GM19328 (cell line): ENCODE measurements at regions not wholly inside any gene's neighbourhood (a gene's known extent, or its start where the extent isn't known, plus 50 kb on each side); places are given as distances from the start of the nearest gene placed in this dataset.

Experiments
- ATAC-seq: cut with Tn5 transposase; IDR thresholded peaks from one replicate; pipeline ENCODE4 v1.9.1; 2021; ENCODE audit warnings: mild to moderate bottlenecking, moderate library complexity; ENCODE audit not compliant: unreplicated experiment

GRCh38 chr13:106140476-106140875 lies 395.0 kb downstream of the EFNB2 start:
- no peak for ATAC-seq

DNA sequence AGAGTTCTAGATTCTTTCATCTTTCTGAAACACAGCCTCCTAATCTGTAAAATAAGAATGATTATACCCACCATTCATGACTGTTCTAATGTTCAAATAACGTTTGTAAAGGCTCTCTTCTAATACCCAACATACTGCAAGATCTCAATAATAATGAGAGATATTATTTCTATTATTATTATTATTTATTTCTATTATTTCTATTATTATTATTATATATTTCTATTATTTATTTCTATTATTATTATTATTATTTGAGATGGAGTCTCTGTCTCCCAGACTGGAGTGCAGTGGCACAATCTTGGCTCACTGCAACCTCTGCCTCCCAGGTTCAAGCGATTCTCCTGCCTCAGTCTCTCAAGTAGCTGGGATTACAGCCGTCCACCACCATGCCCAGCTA lies 395.5 kb downstream of the EFNB2 start:
- no peak for ATAC-seq

DNA sequence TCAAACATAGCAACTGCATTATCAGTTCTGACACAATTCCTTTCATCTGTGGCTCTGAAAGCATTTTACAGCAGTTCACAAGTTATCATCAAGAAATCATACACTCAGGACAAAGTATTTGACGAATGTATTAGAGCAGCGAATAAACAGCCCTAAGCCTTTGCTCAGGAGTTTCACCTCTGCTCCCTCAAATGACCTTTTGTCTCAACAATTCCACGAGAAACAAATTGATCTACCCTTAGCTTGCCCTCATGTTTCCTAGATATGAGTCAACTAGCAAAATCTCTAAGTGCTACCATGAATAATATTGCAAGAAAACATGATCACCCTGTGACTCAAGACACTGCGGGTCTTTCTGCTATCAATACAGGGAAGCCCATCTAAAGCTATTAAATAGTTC lies 396.1 kb downstream of the EFNB2 start:
- no peak for ATAC-seq

DNA sequence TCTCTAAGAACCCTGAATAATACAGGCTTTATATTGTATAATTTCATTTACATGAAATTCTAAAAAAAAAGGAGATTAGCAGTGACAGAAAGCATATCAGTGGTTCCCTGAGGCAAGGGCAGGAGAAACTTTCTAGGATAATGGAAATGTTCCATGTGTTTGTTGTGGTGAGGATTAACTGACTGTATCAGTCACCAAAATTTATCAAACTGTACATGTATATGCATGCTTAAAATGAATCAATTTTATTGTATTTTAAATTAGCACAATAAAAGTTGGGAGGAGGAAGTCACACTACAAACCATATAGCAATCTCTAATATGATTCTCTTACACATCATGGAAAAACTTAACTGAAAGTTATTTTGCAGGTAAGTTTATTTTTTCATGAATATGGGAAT lies 396.8 kb downstream of the EFNB2 start:
- no peak for ATAC-seq

GRCh38 chr13:106133025-106133424 lies 402.4 kb downstream of the EFNB2 start:
- ATAC-seq = no peak

DNA sequence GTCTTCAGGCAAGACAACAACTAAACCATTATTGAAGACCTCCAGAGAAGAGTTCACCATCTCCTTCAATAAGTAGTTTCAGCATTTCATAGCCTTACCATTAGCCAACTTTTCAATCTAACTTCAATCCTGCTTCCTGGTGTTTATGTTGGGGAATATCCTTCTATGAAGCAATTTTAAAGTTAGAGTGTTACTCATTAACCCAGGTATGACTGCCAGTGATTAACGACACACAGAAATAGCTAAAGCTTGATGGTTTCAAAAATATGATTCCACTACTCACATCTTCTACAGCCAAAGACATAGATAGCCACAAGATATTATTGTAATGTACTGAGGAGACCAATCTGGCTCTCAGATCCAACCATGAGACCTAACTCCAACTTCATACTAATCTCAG lies 403.2 kb downstream of the EFNB2 start:
- ATAC-seq = no peak

DNA sequence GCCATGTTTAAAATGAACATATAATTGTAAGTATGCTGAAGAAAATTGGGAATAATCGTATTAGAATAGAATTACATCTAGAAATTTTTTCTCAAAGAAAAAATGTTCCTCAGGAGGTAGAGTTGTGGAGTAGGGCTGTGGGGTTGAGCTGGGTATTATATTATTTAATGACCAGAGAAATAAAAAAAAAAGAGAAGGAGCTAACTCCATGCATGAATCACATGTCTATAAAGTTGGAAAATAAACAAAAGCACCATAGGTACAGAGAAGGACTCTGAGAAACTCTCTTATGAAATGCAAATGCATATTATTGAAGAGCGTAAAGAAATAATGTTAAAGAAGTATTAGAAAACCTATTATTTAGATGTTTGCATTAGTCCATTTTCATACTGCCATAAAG lies 405.5 kb downstream of the EFNB2 start:
- ATAC-seq = no peak

- no peak for ATAC-seq
Measured at GRCh38 chr13:106129273-106129672, 406.2 kb downstream of the EFNB2 start.

- no peak for ATAC-seq
Measured at GRCh38 chr13:106122234-106122633, 413.2 kb downstream of the EFNB2 start.

DNA sequence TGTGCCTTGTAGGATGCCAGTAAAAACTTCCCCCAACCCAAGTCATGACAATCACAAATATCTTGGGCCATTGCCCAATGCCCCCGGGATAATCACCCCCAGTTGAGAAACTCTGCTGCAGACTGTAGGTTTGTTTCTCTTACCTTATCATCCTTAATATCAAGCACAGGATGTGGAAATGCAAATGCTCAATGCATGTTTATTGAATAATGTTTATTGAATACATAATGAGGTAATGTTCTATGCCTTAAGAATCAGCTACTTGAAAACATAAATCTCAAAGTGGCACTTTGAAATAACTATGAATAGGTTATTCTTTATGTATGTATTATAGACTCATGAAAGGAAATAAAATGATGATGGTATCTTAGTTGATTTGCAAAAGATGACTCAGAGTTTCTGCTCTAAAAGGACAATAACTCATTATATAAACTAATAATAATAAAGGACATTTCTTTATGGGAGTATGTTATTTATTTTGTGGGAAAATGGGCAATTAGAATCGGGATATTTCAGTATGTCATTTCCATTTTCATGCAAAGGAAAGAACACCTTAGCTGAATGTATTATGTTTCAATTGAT lies 414.2 kb downstream of the EFNB2 start:
- ATAC-seq = no peak

DNA sequence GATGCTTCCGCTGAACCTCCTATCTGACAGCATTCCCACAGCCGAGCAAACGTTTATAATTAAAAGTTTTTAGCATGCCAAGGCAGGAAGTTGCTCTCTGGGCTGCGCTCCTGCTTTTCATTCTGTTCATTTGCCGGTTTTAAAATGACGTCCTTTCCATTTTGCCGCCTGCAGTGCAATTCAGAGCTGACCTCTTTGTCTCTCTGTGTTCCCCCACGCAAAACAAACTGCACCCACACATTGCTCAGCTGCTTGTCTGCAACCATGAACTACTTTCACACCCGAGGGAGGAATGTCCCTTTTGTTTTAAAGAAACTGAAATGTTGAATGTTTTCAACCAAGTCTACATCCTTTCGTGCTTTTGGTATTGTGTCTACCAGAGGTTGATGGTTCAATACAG lies 416.5 kb downstream of the EFNB2 start:
- no peak for ATAC-seq

DNA sequence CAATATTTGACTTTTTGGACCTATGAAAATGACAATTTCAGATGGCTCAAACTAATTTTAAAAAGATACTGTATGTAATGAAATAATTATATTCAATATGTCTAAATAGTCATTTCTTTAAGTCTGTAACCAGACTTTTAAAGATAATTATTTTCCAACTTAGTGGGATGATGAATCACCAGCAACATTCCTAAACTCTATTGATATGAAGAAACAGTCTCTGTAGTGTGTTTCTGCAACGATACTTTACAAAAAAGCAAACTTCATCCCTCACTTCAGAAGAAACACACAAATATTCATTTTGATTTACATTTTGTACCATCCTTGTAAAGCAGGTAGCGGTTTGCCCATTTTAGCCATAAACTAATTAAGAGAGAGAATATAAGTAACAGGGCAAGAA lies 417.4 kb downstream of the EFNB2 start:
- ATAC-seq = no peak

DNA sequence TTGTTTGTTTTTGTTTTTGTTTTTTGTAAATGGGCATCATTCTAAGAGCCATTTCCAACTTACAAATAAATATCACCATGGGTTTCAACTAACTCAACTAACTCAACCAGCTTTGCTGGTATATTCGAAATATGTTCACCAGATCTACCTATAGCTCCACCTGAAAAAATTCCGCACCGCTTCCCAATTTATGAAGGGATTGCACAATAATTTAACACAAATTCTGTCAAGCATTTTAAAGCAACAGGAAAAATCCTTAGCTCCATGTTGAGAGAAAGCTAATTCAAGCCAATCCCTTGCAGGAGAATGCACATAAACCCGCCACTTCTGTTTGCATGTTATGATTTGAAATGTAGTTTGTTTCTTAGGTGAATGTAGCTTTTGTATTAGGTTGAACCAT lies 417.8 kb downstream of the EFNB2 start:
- no peak for ATAC-seq

GRCh38 chr13:106117035-106117434 lies 418.4 kb downstream of the EFNB2 start:
- ATAC-seq = no peak

DNA sequence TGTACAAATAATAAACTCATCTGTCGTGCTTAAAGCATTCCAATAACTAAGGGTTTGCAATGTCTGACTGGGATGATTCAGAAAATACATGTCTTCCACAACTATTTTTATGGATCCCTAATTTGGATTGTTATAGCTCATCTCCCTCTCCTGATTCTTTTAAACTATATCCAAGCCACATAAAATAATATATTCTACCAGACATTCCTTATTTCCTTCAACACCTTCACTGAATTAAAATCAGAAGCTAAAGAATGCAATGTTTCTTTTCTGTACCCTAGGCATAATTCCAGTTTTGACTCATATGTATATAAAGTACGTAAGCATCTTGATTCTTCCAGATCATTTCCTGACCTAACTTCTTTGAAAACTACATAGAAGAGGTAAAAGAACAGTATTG lies 420.4 kb downstream of the EFNB2 start:
- no peak for ATAC-seq

DNA sequence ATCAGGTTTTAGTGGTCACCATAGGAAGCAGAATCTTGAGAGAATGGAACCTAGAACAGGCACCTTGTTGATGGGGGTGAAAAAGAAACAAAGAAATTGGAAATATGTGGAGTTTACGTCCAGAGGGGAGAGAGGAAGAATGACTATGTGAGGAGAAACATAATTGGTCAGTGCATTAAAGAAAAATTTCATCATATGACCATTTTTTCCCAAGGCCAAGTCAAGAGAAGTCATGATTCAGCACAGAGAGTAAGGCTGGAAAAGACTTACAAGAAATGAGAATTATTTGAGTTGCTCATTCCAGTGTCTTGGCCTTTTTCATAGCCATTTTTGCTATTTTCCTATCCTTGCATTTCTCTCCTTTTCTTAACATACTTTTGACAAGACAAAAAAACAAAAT lies 421.7 kb downstream of the EFNB2 start:
- no peak for ATAC-seq

DNA sequence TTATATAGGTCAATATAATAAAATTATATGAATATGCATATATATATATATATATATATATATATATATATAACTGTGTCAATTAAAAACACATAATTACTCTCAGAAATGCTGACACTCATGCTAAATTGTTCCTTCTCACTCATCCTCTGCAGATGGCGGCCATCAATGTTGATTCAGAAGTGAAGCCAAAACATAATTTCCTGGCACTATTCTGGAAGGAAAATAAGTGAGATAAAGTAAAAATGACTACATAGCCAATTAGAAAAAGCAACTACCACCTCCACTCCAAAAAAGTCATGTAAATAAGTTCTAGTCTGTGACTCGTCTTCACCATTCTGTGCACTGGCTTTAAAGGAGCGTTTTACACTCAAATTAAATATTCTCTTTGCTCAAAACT lies 423.3 kb downstream of the EFNB2 start:
- ATAC-seq = no peak

DNA sequence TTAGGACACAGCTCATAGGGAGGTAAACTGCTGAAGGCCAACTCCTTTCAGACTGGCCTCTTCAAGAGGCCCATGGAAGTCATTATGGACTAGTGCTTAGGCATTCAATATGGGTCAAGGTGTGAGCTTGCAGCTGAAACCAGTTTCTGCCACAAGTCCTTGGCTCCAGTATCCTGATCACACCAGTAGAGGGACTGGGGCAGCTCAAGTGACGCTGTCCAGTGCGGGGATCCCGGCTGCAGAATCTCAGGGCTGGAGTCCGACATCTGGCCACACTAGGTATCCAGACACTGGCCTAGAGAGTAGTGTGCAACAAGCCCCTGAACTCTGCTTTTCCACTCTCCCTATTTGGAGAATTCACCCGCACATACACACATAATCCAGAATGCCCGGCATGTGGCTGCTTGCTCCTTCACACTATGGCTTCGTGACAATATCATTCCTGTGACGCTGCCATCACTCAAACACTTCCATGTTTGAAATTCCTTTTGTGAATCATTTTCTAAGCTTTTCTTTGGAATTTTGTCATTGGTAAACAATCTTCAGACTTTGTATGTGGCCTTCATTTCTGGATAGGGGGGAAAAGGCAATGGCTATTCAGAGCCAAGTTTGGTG lies 425.1 kb downstream of the EFNB2 start:
- ATAC-seq = no peak

DNA sequence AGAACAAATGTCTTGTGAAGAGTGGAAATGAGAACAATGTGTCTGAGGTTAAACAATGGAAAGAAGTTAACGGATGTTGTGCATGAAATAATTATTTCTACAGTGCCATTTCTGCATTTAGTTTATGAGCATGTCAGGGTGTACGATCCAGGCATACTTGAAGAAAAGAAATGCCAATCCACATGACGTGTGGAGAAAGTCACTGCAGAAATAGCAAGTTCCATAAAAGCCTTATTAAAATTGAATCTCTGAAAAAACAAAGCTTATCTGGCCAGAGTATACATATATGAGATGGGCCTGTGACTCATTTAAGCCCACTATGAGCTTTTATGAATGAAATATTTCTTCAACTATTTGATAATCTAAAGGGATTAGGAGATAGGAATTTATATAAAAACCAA lies 426.1 kb downstream of the EFNB2 start:
- no peak for ATAC-seq

GRCh38 chr13:106108346-106108745 lies 427.1 kb downstream of the EFNB2 start:
- ATAC-seq = no peak

GRCh38 chr13:106107061-106107460 lies 428.4 kb downstream of the EFNB2 start:
- no peak for ATAC-seq

DNA sequence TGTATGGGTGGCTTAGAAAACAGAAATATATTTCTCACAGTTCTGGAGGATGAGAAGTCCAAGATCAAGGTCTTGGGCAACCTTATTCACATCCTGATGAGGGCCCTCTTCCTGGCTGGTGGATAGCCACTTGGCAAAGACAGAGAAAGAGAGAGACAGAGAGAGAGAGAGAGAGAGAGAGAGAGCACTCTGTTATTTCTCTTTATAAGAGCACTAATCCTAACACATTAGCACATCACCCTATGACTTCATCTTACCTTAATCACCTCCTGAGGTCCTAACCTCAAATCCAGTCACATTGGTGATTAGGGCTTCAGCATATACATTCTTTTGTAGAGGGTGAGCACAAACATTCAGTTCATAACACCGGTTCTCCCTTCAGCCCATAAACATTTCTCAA lies 430.3 kb downstream of the EFNB2 start:
- no peak for ATAC-seq

DNA sequence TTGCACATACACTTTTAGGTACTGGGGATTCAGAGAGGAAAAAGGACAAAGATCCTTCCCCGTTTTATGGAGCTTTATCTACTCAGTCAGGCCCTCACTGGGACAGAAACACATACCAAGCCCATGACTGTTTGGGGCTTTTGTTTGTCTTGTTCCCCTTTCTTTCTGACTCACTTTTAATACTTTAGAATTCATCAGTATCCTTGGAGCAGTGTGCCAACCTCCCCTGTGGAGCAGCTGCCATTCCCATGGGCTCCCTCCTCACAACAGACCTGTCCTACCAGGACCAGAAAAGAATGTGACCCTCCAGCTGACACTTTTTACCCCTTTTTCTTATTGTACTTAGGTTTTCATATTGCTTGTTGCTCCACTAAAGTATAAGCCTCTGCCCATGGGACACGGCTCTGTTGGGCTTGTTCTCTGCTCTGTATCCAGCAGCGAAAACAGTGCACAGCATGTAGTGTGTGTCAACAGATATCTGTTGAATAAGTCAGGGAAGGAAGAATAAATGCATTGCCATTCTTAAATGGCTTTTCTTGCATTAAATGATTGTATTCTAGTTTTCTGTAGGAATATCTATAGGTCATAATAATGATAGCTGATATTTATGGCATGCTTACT lies 431.1 kb downstream of the EFNB2 start:
- no peak for ATAC-seq
